ENCODE measurements at regions not wholly inside any gene's neighbourhood (a gene's known extent, or its start where the extent isn't known, plus 50 kb on each side); places are given as distances from the start of the nearest gene placed in this dataset.
"Not testable (repeated sequence)": the region's sequence is repeated elsewhere in the genome, so short reads cannot be mapped to it uniquely, and the experiment has no call there.

DNA sequence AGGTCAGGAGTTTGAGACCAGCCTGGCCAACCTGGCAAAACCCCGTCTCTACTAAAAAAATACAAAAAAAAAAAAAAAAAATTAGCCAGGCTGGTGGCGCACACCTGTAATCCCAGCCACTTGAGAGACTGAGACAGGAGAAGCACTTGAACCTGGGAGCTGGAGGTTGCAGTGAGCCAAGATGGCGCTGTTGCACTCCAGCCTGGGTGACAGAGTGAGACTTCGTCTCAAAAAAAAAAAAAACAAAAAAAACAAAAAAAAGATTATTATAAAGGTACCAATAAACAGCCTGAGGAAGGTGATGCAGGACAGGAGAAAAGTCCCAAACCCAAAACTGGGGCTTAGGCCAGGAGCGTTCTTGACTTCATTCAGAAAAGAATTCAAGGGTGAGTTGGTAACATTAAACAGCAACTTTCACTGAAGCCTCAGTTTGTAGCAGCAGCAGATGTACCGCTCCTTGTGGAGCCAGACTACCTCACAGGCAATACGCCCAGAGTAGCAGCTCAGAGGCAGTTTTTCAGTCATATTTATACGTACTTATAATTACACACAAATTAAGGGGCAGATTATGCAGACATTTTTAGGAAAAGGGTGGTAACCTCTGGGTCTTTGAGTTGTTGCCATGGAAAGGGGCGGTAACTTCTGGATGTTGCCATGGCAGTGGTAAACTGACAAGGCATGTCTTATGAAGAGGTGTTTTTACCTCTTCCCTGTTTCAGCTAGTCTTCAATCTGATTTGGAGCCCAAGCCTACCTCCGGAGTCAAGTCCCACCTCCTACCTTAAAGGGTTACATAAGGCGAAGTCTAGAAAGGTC, 1596.6 kb upstream of the CELF4 start:
- 92 to 94% (median 93%) methylated on average over 11 of the region's 11 CpGs for WGBS, 4 donors
- Histone ChIP-seq H3K9me3 (no peaks in the 10 kb centered on the region), H3K4me3 (no peak overlapping the region), H3K4me1 (no peaks in the 10 kb centered on the region), H3K27me3 (no peaks in the 10 kb centered on the region), H3K27ac (no peak overlapping the region), H3K36me3 (no peaks in the 10 kb centered on the region)
- TF ChIP-seq, protein P1, sequence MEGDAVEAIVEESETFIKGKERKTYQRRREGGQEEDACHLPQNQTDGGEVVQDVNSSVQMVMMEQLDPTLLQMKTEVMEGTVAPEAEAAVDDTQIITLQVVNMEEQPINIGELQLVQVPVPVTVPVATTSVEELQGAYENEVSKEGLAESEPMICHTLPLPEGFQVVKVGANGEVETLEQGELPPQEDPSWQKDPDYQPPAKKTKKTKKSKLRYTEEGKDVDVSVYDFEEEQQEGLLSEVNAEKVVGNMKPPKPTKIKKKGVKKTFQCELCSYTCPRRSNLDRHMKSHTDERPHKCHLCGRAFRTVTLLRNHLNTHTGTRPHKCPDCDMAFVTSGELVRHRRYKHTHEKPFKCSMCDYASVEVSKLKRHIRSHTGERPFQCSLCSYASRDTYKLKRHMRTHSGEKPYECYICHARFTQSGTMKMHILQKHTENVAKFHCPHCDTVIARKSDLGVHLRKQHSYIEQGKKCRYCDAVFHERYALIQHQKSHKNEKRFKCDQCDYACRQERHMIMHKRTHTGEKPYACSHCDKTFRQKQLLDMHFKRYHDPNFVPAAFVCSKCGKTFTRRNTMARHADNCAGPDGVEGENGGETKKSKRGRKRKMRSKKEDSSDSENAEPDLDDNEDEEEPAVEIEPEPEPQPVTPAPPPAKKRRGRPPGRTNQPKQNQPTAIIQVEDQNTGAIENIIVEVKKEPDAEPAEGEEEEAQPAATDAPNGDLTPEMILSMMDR (IDR thresholded peaks at IDR 0.05): no peak
- no peak for TF ChIP-seq POLR2A (IDR thresholded peaks at IDR 0.05)
- intact Hi-C loops (cut with DNase I): no loop called here
- DNase-seq (no peak), ATAC-seq (no peak)

DNA sequence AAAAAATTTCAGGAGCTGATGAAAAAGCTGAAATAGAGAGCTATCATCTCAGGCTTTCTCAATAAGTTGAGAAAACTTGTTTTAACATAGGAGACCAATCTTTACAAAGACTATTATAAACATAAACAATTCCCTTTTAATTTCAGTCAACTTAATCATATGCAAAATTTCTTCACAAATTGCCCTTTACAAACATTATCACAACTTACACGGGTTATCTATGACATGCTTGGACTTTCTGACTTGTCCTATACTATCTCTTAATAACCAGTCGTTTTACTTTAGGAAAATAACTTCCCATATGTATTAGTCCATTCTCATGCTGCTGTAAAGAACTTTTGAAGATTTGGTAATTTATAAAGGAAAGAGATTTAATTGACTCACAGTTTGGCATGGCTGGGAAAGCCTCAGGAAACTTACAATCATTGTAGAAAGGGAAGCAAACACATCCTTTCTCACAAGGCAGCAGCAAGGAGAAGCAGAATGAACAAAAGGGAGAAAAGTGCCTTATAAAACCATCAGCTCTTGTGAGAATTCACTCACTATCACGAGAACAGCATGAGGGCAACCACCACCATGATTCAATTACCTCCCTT, 1583.7 kb upstream of the CELF4 start:
- Histone ChIP-seq H3K27me3 (no peaks in the 10 kb centered on the region), H3K4me1 (no peaks in the 10 kb centered on the region), H3K27ac (no peak overlapping the region), H3K36me3 (no peaks in the 10 kb centered on the region), H3K4me3 (no peak overlapping the region), H3K9me3 (peaks cover 0 to 17% (median 7%) of the 10 kb centered on the region in 12 donors)
- intact Hi-C loops (cut with DNase I): no loop called here
- no peak for ATAC-seq
- TF ChIP-seq POLR2A (IDR thresholded peaks at IDR 0.05): no peak
- TF ChIP-seq, protein P1 (IDR thresholded peaks at IDR 0.05): no peak
- no peak for DNase-seq
- 59 to 65% (median 61%) methylated on average over 3 of the region's 3 CpGs for WGBS, 4 donors

DNA sequence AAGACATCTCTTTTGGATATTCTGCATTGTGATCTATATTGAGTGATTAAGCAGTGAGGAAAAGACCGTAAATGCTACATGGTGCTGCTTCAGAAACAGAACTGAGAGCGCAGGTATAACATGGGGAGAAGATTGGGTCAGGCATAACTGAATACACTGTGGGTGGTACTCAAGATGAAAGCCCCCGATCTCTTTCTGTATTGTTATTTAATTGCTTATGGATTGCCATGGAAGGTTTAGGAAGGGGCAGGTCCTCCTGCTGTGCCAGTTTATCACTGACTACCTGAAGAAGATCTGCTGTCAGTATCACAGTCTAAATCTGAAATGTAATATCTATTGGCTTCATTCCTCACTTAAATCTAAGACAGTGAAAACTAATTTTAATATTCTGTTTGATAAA, 1568.7 kb upstream of the CELF4 start:
- H3K36me3 ChIP-seq: no peaks in the 10 kb centered on the region
- no peak for ATAC-seq
- no peaks in the 10 kb centered on the region for H3K27me3 ChIP-seq
- no peaks in the 10 kb centered on the region for H3K4me1 ChIP-seq
- TF ChIP-seq, protein P1 (IDR thresholded peaks at IDR 0.05): no peak
- no peak for TF ChIP-seq POLR2A (IDR thresholded peaks at IDR 0.05)
- H3K9me3 ChIP-seq: no peaks in the 10 kb centered on the region
- H3K4me3 ChIP-seq: no peak overlapping the region
- WGBS, 4 donors: 91 to 97% (median 92%) methylated on average over 3 of the region's 3 CpGs
- intact Hi-C loops (cut with DNase I): no loop called here
- DNase-seq: no peak
- H3K27ac ChIP-seq: no peak overlapping the region

DNA sequence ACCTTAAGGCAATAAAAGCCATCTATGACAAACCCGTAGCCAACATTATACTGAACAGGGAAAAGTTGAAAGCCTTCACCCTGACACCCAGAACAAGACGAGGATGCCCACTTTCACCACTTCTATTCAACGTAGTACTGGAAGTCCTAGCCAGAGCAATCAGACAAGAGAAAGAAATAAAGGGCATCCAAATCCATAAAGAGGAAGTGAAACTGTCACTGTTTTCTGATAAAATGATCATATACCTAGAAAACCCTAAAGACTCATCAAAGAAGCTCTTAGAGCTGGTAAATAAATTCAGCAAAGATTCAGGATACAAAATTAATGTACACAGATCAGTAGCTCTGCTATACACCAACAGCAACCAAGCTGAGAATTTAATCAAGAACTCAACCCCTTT, 1561.9 kb upstream of the CELF4 start:
- H3K9me3 ChIP-seq; H3K4me3 ChIP-seq; H3K27me3 ChIP-seq; H3K27ac ChIP-seq; DNase-seq; H3K4me1 ChIP-seq; H3K36me3 ChIP-seq; ATAC-seq; intact Hi-C loops (cut with DNase I): not testable (repeated sequence)
- 79 to 91% (median 83%) methylated on average over 3 of the region's 3 CpGs for WGBS, 4 donors
